ENCODE measurements at regions not wholly inside any gene's neighbourhood (a gene's known extent, or its start where the extent isn't known, plus 50 kb on each side); places are given as distances from the start of the nearest gene placed in this dataset.

- no peaks in the 10 kb centered on the region for H3K79me2 ChIP-seq (replicated peaks; ENCODE audit: insufficient read depth)
- peak overlapping the region; percentile 33; the same call in 1 of the 3 replicates for H3K4me3 Mint-ChIP-seq
- H3K4me3 ChIP-seq, result peak overlapping the region; percentile 11; the same call in 1 of the 2 replicates
- TF ChIP-seq NANOG (IDR thresholded peaks at IDR 0.05; ENCODE audit: borderline replicate concordance) (peak; percentile 83), ZNF114 (CRISPR knock-in tag; IDR thresholded peaks at IDR 0.05) (no peak)
- no peaks in the 10 kb centered on the region for H4K20me1 ChIP-seq (replicated peaks; ENCODE audit: insufficient read depth)
- peaks cover 15% of the 10 kb centered on the region for H3K9me2 ChIP-seq (ENCODE audit: insufficient read depth)
- ATAC-seq, result no peak; the same call in 2 of the 3 replicates
- peaks cover 38% of the 10 kb centered on the region for H3K4me1 ChIP-seq (ENCODE audit: insufficient read depth)
- H3K27ac Mint-ChIP-seq, result 0 out of 2 replicates have a peak overlapping the region, but pooled peaks have one; percentile 30
- H3K4me1 Mint-ChIP-seq, result peaks cover 28% of the 10 kb centered on the region
- no peaks in the 10 kb centered on the region for H3F3A ChIP-seq (replicated peaks; ENCODE audit: low read depth)
- H2AFZ ChIP-seq, result peak overlapping the region; percentile 12; the same call in 1 of the 2 replicates
- H3K27ac ChIP-seq (ENCODE audit: low read depth), result 0 out of 2 replicates have a peak overlapping the region, but pooled peaks have one; percentile 4
- peak overlapping the region; percentile 24 for H3K4me2 ChIP-seq
- no peaks in the 10 kb centered on the region for H3K36me3 Mint-ChIP-seq (ENCODE audit: low read depth)
- DNase-seq (ENCODE audit: low spot score), result no peak
- peaks cover 3% of the 10 kb centered on the region for H3K27me3 Mint-ChIP-seq (ENCODE audit: insufficient read depth, low read depth, poor library complexity)
- H3K9me3 Mint-ChIP-seq, result no peaks in the 10 kb centered on the region
- no peaks in the 10 kb centered on the region for H3K36me3 ChIP-seq (ENCODE audit: insufficient read depth)
- no peaks in the 10 kb centered on the region for H3K27me3 ChIP-seq (ENCODE audit: insufficient read depth)
Measured at GRCh38 chr5:73321757-73322436, 126.7 kb downstream of the FOXD1 start.

- peaks cover 3% of the 10 kb centered on the region for H3K27me3 Mint-ChIP-seq (ENCODE audit: insufficient read depth, low read depth, poor library complexity)
- TF ChIP-seq ZNF462 (CRISPR knock-in tag; IDR thresholded peaks at IDR 0.05) (no peak), EZH2phosphoT487 (IDR thresholded peaks at IDR 0.05; ENCODE audit: unreplicated experiment) (no peak), CREB1 (CRISPR knock-in tag; IDR thresholded peaks at IDR 0.05; ENCODE audit: low read depth) (no peak), CTCF (conservative IDR thresholded peaks at IDR 0.05; ENCODE audit: low read depth in 2 of 2) (no peak), ZNF114 (CRISPR knock-in tag; IDR thresholded peaks at IDR 0.05) (no peak), ETS1 (IDR thresholded peaks at IDR 0.05) (no peak), POLR2AphosphoS5 (IDR thresholded peaks at IDR 0.05; ENCODE audit: low read depth) (no peak)
Measured at GRCh38 chr5:73319036-73319435, 129.5 kb downstream of the FOXD1 start.

More at GRCh38 chr5:73319036-73319435, 129.5 kb downstream of the FOXD1 start:
- Histone ChIP-seq H3K27ac (ENCODE audit: low read depth) (no peak overlapping the region), H3K79me2 (replicated peaks; ENCODE audit: insufficient read depth) (no peaks in the 10 kb centered on the region), H4K20me1 (replicated peaks; ENCODE audit: insufficient read depth) (no peaks in the 10 kb centered on the region), H3K36me3 (ENCODE audit: insufficient read depth) (no peaks in the 10 kb centered on the region), H3F3A (replicated peaks; ENCODE audit: low read depth) (no peaks in the 10 kb centered on the region), H2AFZ (no peak overlapping the region), H3K4me3 (no peak overlapping the region), H3K4me2 (no peak overlapping the region), H3K9me2 (ENCODE audit: insufficient read depth) (peaks cover 10% of the 10 kb centered on the region), H3K4me1 (ENCODE audit: insufficient read depth) (peaks cover 30% of the 10 kb centered on the region), H3K27me3 (ENCODE audit: insufficient read depth) (peaks cover 7% of the 10 kb centered on the region)
- Mint-ChIP-seq H3K27ac (no peak overlapping the region), H3K9me3 (no peaks in the 10 kb centered on the region), H3K4me3 (no peak overlapping the region), H3K4me1 (peaks cover 19% of the 10 kb centered on the region), H3K36me3 (ENCODE audit: low read depth) (no peaks in the 10 kb centered on the region)
- no peak for DNase-seq (ENCODE audit: low spot score)
- ATAC-seq, result no peak
